Ovary (tissue), 7 donors: ENCODE measurements at regions not wholly inside any gene's neighbourhood (a gene's known extent, or its start where the extent isn't known, plus 50 kb on each side); places are given as distances from the start of the nearest gene placed in this dataset.

ENCODE experiments used
- DNase-seq, 5 donors: peaks; one replicate each; pipeline ENCODE4 v3.0.0-alpha.2; 2019 to 2020
- H3K27ac ChIP-seq, 2 donors: fragments of 200-600 bp; one replicate each; pipeline versions ENCODE4 v1.5.1 to v1.8.0; 2019 to 2022
- H3K27me3 ChIP-seq: fragments of 200-600 bp; one replicate; pipeline ENCODE4 v1.8.0; 2022
- H3K36me3 ChIP-seq: fragments of 200-600 bp; sonication (generic); one replicate; pipeline ENCODE4 v1.5.1; 2019
- H3K4me1 ChIP-seq: one replicate; pipeline ENCODE4 v1.8.1; 2013; ENCODE audit warnings: mild to moderate bottlenecking, moderate library complexity; ENCODE audit not compliant: insufficient read depth
- H3K4me3 ChIP-seq: fragments of 200-600 bp; sonication (generic); one replicate; pipeline ENCODE4 v1.5.1; 2017
- H3K9me3 ChIP-seq, 2 donors: fragments of 200-600 bp in 1 of 2; sonication (generic) in 1 of 2; one replicate each; pipeline versions ENCODE4 v1.5.1 to v1.8.1; 2013 to 2019; ENCODE audit warnings: mild to moderate bottlenecking in 1 of 2, moderate library complexity in 1 of 2
- CTCF ChIP-seq, 3 donors: fragments of 450-650 bp in 2 of 3; fragments of 200-600 bp in 1 of 3; IDR thresholded peaks; one replicate each; pipeline versions ENCODE4 v1.5.1 to v1.8.0; 2016 to 2022; ENCODE audit warnings: antibody characterized with exemption in 3 of 3, mild to moderate bottlenecking in 1 of 3
- EP300 ChIP-seq: sonication (generic); formaldehyde crosslinking; IDR thresholded peaks from one replicate; pipeline ENCODE4 v1.6.1; 2017; ENCODE audit warnings: antibody characterized with exemption
- POLR2A ChIP-seq: fragments of 450-650 bp; IDR thresholded peaks from one replicate; pipeline ENCODE4 v1.6.1; 2017; ENCODE audit warnings: antibody characterized with exemption, mild to moderate bottlenecking, moderate library complexity
- WGBS, 3 donors: extraction: QIAGEN DNeasy Blood & Tissue Kit in 1 of 3; methylation state at CpG; one replicate each; pipeline versions ENCODE4 v1.1.5 to v1.1.7; 2013 to 2017; 5-methylcytosine and 5-hydroxymethylcytosine counted together
- intact Hi-C, 4 donors: fragments of 100-400 bp; cut with DNase I; formaldehyde crosslinking; loops; one replicate each; pipeline versions ENCODE4 v1.11.0 to v1.15.1; 2022 to 2023
- donor health status: DM: no; HTN: no; CAD: no; lungs with moderate emphysema.
- donor health status: DM: no; HTN: no; CAD: no.
- donor health status: Bipolar disorder and iron deficiency.
- donor health status: DM: no; HTN: no; CAD: no.
- donor health status: DM: yes; HTN: yes; CAD: no.

- no peaks in the 10 kb centered on the region for H3K4me1 ChIP-seq
- no peak overlapping the region for H3K4me3 ChIP-seq
- no peaks in the 10 kb centered on the region for H3K9me3 ChIP-seq
- H3K27me3 ChIP-seq, result no peaks in the 10 kb centered on the region
- TF ChIP-seq EP300 (no peak), POLR2A (no peak), CTCF (IDR thresholded peaks at IDR 0.05) (no peak)
- no peak for DNase-seq
- no peak overlapping the region for H3K27ac ChIP-seq
- H3K36me3 ChIP-seq, result no peaks in the 10 kb centered on the region
- intact Hi-C loops, result no loop called here
Observed at GRCh38 chr3:116802651-116803050, 93.1 kb downstream of the TUSC7 start.

- DNase-seq, result no peak
- H3K36me3 ChIP-seq, result no peaks in the 10 kb centered on the region
- no peaks in the 10 kb centered on the region for H3K27me3 ChIP-seq
- TF ChIP-seq CTCF (IDR thresholded peaks at IDR 0.05) (no peak), POLR2A (no peak), EP300 (no peak)
- WGBS, 3 donors, result 90 to 100% (median 98%) methylated on average over 1 of the region's 1 CpG
- intact Hi-C loops, result no loop called here
- no peaks in the 10 kb centered on the region for H3K9me3 ChIP-seq
- no peak overlapping the region for H3K27ac ChIP-seq
- H3K4me3 ChIP-seq, result no peak overlapping the region
- no peaks in the 10 kb centered on the region for H3K4me1 ChIP-seq
Observed at GRCh38 chr3:116806351-116806750, 96.8 kb downstream of the TUSC7 start.

- no peaks in the 10 kb centered on the region for H3K27me3 ChIP-seq
- 85 to 100% (median 96%) methylated on average over 1 of the region's 1 CpG for WGBS, 3 donors
- H3K4me3 ChIP-seq, result no peak overlapping the region
- no peak overlapping the region for H3K27ac ChIP-seq
- intact Hi-C loops, result no loop called here
- H3K9me3 ChIP-seq, result no peaks in the 10 kb centered on the region
- DNase-seq, result no peak
- H3K36me3 ChIP-seq, result no peaks in the 10 kb centered on the region
- H3K4me1 ChIP-seq, result no peaks in the 10 kb centered on the region
- TF ChIP-seq CTCF (IDR thresholded peaks at IDR 0.05) (no peak), POLR2A (no peak)
Observed at GRCh38 chr3:116808725-116809124, 99.1 kb downstream of the TUSC7 start.

GRCh38 chr3:116809208-116809607 is 99.6 kb downstream of the TUSC7 start:
- TF ChIP-seq EP300 (no peak), POLR2A (no peak), CTCF (IDR thresholded peaks at IDR 0.05) (no peak)
- DNase-seq, result no peak
- intact Hi-C loops, result no loop called here
- WGBS, 3 donors, result 51 to 67% (median 58%) methylated on average over 4 of the region's 4 CpGs
- Histone ChIP-seq H3K9me3 (no peaks in the 10 kb centered on the region), H3K27ac (no peak overlapping the region), H3K36me3 (no peaks in the 10 kb centered on the region), H3K4me1 (no peaks in the 10 kb centered on the region), H3K4me3 (no peak overlapping the region), H3K27me3 (no peaks in the 10 kb centered on the region)

- Histone ChIP-seq H3K4me1 (peaks cover 5% of the 10 kb centered on the region), H3K27me3 (no peaks in the 10 kb centered on the region), H3K9me3 (no peaks in the 10 kb centered on the region), H3K36me3 (no peaks in the 10 kb centered on the region), H3K27ac (no peak overlapping the region), H3K4me3 (no peak overlapping the region)
- TF ChIP-seq CTCF (IDR thresholded peaks at IDR 0.05), result no peak
- WGBS, 3 donors, result 90 to 93% (median 92%) methylated on average over 3 of the region's 3 CpGs
- no peak for DNase-seq
- intact Hi-C loops, result no loop called here
Observed at GRCh38 chr3:116811754-116812153, 102.2 kb downstream of the TUSC7 start.
